ENCODE measurements at regions not wholly inside any gene's neighbourhood (a gene's known extent, or its start where the extent isn't known, plus 50 kb on each side); places are given as distances from the start of the nearest gene placed in this dataset.

GRCh38 chr14:97703006-97703760, 906.0 kb downstream of the VRK1 start:
- DNase-seq = peak; percentile 60

- no peak for DNase-seq
Observed at GRCh38 chr14:97704316-97704885, 907.2 kb downstream of the VRK1 start.

DNA sequence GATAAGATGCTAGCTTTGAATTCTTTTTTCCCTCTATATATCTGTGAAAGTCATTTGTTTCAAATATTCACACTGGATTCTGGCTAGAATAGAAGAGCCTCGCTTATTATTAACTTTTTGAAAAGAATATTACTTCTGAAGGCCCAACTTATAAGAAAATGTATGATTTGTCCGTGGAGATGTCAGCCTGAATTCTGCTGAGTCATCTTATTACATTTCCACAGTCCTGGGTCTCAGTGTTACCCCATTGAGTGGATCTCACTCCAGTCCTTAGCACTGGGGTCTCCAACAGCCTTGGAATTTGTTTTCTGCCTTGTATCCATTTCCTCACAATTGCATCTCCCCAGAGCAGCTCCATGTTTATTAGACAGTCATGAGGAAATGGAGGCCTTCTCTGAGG, 907.9 kb downstream of the VRK1 start:
- no peak for DNase-seq

DNA sequence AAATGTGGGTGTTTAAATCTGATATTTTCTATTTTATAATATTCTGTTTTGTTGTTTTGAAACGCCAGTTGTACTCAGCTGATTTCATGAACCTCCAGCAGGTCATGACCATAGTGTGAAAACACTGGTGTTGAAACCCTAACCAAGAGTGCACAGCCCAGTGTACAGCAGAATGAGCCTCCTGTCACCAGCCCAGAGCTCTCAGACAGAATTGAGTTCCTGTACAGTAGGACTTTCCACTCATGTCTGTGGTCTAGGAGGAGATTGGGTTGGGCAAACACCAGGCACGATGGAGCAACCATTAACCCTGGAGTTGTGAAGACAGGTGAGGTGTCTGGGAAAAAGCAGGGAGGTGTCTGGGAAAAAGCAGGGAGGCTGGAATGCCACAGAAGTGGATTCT, 908.8 kb downstream of the VRK1 start:
- peak; percentile 52 for DNase-seq

DNA sequence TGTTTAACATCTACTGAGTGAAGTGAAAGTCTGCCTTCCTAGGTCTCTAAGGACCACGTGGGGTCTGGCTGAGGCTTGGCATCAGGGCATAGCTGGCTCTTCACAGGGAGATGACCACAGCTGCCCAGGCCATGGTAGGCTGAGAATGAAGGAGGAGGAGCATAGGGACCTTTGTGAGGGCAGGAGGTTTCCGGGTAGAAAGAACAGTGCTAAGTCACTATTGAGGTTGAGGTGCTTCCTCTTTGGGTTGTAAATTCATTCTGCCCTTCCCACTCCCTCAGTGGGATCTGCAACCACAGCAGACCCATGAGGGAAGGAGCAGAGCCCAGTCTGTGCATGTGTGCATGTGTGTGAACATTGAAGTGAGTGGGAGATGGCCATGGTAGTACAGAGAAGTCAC, 909.6 kb downstream of the VRK1 start:
- DNase-seq = peak; percentile 25

- DNase-seq = peak; percentile 45
Observed at GRCh38 chr14:97707603-97708002, 910.4 kb downstream of the VRK1 start.

DNA sequence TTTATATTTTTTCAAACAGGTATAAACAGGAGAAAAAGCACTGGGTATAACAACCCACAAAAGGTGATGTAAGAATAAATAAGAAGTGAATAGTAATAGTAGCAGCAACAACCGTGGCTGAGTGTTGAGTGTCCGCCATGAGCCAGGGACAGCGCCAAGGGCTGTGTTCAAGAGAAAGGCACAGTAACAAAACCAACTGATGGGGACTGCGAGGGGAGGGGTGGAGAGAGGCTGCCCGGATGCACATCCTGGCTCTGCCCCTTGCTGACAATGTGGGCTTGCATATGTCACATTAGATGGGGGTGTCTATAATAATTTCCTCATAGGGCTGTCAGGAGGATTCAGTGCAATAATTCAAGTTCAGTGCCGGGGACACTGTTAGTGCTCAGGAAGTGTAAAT, 912.4 kb downstream of the VRK1 start:
- peak; percentile 63 for DNase-seq

DNA sequence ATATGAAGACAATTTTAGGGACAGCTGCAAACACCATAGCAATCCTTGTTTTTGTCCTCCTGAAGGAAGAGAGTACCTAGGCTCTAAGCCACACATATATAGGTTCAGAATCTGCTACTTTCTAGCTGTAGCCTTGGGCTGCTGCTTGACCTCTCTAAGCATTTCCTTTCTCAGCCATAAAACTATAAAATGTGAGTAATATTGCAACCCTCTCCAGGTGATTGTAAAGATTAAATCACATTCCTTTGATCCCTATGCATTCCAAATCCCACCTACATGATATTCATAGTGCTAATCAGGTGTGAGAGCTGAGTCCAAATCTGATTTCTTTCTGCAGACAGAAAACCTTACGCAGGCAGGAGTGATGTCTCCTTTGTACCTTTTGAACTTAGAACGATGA, 913.5 kb downstream of the VRK1 start:
- DNase-seq = no peak

DNA sequence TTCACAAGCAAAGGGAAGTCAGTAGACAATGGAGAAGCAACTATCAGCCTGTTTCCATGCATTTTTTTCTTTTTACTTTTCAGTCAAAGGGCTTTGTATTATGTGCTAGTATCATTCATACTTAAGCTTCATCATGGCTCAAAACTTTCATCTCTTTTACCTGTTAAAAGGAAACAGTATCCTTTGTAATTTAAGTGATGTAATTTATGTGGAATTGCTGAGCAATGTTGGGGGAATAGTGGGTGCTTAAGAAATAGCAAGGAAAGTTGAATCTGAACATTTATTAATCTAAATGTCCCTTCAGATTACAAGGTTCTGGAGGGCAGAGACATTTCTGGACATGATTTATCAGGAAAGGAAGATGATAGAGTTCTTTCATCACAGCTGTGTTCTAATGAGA, 915.3 kb downstream of the VRK1 start:
- DNase-seq = no peak

DNA sequence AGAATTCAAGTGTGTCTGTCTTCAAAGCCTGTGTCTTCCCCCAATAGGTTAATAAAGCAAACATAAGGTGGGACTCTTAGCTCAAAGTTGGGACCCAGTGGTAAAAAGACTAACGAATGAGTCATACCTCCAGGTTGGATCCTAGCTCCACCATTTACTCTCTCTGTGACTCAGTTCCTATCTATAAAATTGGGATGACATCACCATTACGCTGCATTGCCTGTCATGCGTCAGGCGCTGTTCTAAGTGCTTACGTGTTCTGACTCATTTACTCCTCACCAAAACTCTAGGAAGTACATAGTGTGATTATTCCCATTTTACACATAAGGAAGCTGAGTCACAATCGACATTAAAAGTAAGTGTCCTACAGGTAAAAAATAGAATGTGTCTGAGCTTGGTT, 915.8 kb downstream of the VRK1 start:
- DNase-seq = no peak

GRCh38 chr14:97718886-97719442, 921.8 kb downstream of the VRK1 start:
- DNase-seq = no peak

DNA sequence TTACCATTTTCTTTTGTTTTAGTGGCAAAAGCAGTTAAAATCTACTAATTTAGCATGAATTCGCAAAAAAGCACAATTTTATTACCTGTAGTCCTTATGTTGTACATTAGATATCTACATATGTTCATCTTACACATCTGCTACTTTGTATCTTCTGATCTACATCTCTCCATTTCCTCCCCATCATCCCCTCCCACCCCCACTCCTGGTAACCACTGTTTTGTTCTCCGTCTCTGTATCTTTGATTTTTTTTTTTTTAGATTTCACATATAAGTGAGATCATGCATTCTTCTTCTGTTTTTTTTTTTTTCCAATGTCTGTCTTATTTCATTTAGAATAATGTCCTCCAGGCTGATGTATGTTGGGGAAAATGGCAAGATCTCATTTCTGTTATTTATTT, 922.7 kb downstream of the VRK1 start:
- DNase-seq = peak; percentile 69

DNA sequence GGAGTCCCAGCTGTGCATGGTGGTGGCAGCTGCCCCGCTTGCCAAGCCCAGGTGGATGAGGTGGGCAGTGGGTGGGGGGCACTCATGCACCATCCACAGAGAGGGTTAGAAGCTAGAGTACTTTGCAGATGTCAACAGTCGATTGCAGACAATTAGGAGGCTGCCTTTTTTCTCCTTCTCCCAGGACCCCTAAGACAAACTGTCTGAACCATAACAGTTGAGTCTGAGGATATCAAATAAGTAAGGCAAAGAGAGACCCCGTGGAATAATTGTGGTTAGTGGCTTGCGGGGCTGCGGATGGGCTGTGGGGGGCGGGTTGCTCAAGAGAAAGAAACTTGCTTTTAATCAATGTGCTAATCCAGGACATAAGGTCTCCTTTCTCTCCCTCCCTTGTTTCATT, 926.2 kb downstream of the VRK1 start:
- DNase-seq = no peak

DNA sequence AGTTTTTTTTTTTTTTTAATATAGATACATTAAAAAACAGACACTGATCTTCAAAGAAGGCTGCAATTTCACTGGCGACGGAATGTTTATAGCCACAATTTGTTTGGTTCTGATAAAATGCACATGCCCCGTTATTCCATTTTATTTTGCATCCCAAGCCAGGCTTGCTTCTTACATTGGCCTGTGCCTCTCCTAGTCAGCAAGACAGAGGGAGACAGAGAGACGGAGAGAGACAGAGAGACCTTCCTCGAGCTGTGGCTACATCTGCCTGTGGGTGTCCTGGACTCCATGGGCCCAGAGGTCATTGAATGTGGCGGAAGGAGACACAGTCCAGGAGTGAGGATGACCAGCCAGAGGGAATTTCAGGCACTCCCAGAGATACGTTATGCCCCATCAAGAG, 926.6 kb downstream of the VRK1 start:
- no peak for DNase-seq

DNA sequence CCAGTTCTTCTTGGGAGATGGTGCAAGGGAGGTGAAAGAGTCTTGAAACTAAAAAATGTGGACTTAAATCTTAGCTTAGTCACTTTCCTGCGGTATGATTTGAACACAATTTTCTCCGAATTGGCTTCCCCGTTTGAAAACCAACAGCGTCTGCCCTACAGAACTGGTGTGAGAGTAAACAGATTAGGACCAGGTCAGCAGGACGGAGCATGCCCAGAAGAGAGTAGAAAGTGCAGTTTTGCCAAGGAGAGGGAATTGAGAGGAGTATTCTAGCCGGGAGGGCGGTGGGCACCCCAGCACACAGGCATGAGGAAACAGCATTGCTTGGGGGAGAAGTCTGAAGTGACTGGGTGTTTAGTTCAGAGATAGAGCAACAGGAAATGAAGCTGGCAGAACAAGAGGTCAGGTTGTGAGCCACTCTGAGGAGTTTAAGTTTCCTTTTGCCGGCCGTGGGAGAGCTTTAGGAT, 927.1 kb downstream of the VRK1 start:
- peak; percentile 54 for DNase-seq

DNA sequence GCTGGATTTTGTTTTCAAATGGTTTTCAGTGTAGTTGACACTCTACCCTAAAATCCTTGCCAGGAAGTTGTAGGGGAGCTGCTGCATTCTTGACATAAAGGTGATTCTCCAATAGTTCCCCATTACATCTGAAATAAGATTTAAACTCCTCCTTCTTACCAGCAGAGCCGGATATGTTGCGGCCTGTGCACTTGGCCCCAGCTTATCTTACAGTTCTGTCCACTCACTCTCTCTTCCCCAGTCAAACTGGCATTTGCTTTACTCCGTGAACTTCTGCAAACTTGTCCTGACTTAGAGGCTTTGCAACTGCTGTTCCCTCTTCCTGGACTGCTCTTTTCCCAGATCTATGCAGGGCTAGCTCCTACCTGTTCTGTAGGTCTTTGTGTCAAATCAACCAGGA, 929.5 kb downstream of the VRK1 start:
- no peak for DNase-seq

DNA sequence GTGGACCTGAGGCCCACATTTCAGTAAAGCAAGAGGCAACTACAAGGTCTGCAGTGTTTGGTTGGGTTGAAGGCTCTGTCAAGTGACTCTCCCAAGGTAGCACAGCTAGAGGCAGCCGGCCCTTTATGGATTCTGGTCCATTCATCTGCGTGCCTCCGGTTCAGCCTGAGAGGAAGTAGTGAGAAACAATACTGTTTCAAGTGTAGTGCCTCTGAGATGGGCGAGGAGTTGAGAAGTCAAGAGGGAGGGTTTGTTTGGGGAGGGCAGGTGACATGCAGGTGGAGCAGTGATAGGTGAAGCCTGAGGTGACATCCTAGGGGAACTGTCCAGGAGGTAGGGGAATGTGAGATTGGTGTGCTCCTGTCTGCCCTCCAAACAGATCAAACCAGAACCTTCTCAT, 933.5 kb downstream of the VRK1 start:
- DNase-seq = no peak

DNA sequence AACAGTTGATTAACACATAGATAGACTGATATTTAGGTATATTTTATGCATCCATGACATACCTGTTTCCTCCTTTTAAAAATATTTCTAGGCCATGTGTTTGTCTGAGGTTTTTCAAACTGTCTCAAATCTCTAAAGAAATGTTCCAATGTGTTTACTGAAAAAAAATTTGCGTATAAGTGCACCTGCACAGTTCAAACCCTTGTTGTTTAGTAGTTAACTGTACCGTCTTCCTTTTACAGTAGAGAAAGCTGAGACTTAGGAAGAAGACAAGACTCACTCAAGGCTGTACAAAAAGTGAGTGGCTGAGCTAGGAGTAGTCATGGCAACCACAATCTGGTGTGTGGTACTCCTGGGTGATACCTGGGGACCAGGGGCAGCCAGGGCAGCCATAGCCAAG, 934.6 kb downstream of the VRK1 start:
- no peak for DNase-seq

- no peak for DNase-seq
Observed at GRCh38 chr14:97747316-97747715, 950.1 kb downstream of the VRK1 start.

GRCh38 chr14:97748616-97749015, 951.4 kb downstream of the VRK1 start:
- DNase-seq = no peak

GRCh38 chr14:97757491-97757890, 960.3 kb downstream of the VRK1 start:
- DNase-seq = no peak

DNA sequence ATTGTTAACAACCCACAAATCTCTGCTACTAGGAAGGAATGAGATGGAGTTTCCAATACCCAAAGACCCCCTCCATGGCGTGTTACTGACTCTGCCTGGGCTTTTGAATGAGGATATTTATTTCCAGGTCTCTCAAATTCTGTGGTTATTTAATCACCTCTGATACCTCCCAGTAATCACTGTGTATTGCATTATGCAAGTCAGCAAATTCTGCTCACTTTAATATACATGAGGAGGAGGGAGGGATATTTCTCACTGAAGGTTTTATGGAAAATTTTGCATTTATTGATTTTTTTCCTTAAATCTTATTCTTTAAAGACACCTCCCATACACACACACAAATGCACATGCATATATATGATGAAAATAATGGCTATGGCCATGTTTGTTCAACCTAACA, 962.9 kb downstream of the VRK1 start:
- no peak for DNase-seq

- no peak for DNase-seq
Observed at GRCh38 chr14:97762386-97762785, 965.2 kb downstream of the VRK1 start.

DNA sequence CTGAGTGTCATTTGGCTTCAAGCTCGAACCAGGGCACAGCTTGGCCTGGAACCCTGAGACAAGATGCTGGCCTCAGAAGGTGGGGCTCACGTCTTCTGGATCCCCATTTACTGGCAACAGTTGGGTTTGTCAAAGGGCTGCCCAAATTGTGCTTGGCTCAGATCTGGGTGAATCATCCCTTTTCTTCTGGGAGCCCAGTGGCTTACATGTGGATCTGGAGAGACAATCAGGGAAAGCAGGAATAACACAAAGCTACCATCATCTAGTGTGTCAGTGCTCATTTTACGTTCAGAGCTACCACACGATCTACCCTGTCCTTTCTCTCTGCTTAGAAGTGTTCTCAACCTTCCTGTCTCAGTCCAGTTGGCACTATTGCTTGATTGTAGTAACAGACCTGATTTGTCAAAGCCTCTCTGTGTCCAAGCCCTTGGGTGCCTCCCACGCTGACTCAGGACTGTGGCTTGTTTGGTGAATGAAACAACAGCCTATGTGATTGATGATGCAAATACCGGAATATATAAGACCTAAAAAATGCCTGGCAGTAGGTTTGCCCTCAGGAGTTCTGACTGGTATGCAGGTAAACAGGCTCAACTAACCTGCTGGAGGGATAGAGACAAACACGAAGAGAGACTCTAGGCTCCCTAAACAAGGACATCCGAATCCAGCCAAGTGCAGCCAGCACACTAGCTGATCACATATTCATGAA, 974.3 kb downstream of the VRK1 start:
- no peak for DNase-seq

All from CD4-positive, alpha-beta T cell treated with Interleukin-10 for 1 hour (primary cell).